ENCODE measurements at regions not wholly inside any gene's neighbourhood (a gene's known extent, or its start where the extent isn't known, plus 50 kb on each side); places are given as distances from the start of the nearest gene placed in this dataset.

GRCh38 chr6:74928203-74928602 is 277.6 kb downstream of the COL12A1 start:
- TF ChIP-seq CTCF (IDR thresholded peaks at IDR 0.05): no peak
- no peaks in the 10 kb centered on the region for H3K9me3 ChIP-seq
- H3K27me3 ChIP-seq (replicated peaks; ENCODE audit: insufficient read depth): no peaks in the 10 kb centered on the region
- no peak overlapping the region for H3K27ac ChIP-seq
- no peak for DNase-seq (ENCODE audit: low spot score)
- H3K4me3 ChIP-seq: no peak overlapping the region
- no peak for ATAC-seq (ENCODE audit: insufficient number of reproducible peaks, low FRiP score, low read depth)
- no peaks in the 10 kb centered on the region for H3K36me3 ChIP-seq
- H3K4me1 ChIP-seq (ENCODE audit: control insufficient read depth in 1 of 2, low read depth in 2 of 2): peaks cover 16% of the 10 kb centered on the region in 2 donors

GRCh38 chr6:74927299-74927698 is 278.6 kb downstream of the COL12A1 start:
- ATAC-seq (ENCODE audit: insufficient number of reproducible peaks, low FRiP score, low read depth): no peak
- Histone ChIP-seq H3K4me1 (ENCODE audit: control insufficient read depth in 1 of 2, low read depth in 2 of 2) (peaks cover 9 to 13% of the 10 kb centered on the region in 2 donors), H3K36me3 (no peaks in the 10 kb centered on the region), H3K27me3 (replicated peaks; ENCODE audit: insufficient read depth) (no peaks in the 10 kb centered on the region), H3K27ac (no peak overlapping the region), H3K4me3 (no peak overlapping the region), H3K9me3 (no peaks in the 10 kb centered on the region)
- TF ChIP-seq CTCF (IDR thresholded peaks at IDR 0.05): no peak
- DNase-seq (ENCODE audit: low spot score): no peak

- no peaks in the 10 kb centered on the region for H3K9me3 ChIP-seq
- ATAC-seq (ENCODE audit: insufficient number of reproducible peaks, low FRiP score, low read depth): no peak
- no peak overlapping the region for H3K4me3 ChIP-seq
- H3K27ac ChIP-seq: no peak overlapping the region
- DNase-seq (ENCODE audit: low spot score): no peak
- no peaks in the 10 kb centered on the region for H3K36me3 ChIP-seq
- peaks cover 0 to 2% of the 10 kb centered on the region in 2 donors for H3K4me1 ChIP-seq (ENCODE audit: control insufficient read depth in 1 of 2, low read depth in 2 of 2)
- H3K27me3 ChIP-seq (replicated peaks; ENCODE audit: insufficient read depth): no peaks in the 10 kb centered on the region
- TF ChIP-seq CTCF (IDR thresholded peaks at IDR 0.05): no peak
These were observed 280.2 kb downstream of the COL12A1 start for GRCh38 chr6:74925683-74926082.

GRCh38 chr6:74914888-74915287 is 291.0 kb downstream of the COL12A1 start:
- H3K4me1 ChIP-seq (ENCODE audit: control insufficient read depth in 1 of 2, low read depth in 2 of 2): no peaks in the 10 kb centered on the region

GRCh38 chr6:74912234-74912633 is 293.6 kb downstream of the COL12A1 start:
- H3K4me1 ChIP-seq (ENCODE audit: control insufficient read depth in 1 of 2, low read depth in 2 of 2): no peaks in the 10 kb centered on the region
- H3K27ac ChIP-seq: no peak overlapping the region
- no peak for TF ChIP-seq CTCF (IDR thresholded peaks at IDR 0.05)
- no peak overlapping the region for H3K4me3 ChIP-seq
- no peaks in the 10 kb centered on the region for H3K27me3 ChIP-seq (replicated peaks; ENCODE audit: insufficient read depth)
- H3K9me3 ChIP-seq: no peaks in the 10 kb centered on the region
- ATAC-seq (ENCODE audit: insufficient number of reproducible peaks, low FRiP score, low read depth): no peak
- no peak for DNase-seq (ENCODE audit: low spot score)
- no peaks in the 10 kb centered on the region for H3K36me3 ChIP-seq

More at GRCh38 chr6:74914888-74915287, 291.0 kb downstream of the COL12A1 start:
- Histone ChIP-seq H3K36me3 (no peaks in the 10 kb centered on the region), H3K9me3 (no peaks in the 10 kb centered on the region), H3K27ac (no peak overlapping the region), H3K4me3 (no peak overlapping the region), H3K27me3 (replicated peaks; ENCODE audit: insufficient read depth) (no peaks in the 10 kb centered on the region)
- ATAC-seq (ENCODE audit: insufficient number of reproducible peaks, low FRiP score, low read depth) (no peak), DNase-seq (ENCODE audit: low spot score) (no peak)
- no peak for TF ChIP-seq CTCF (IDR thresholded peaks at IDR 0.05)

Data from thoracic aorta (tissue), 2 donors.